PC-3 (cell line): ENCODE measurements at regions not wholly inside any gene's neighbourhood (a gene's known extent, or its start where the extent isn't known, plus 50 kb on each side); places are given as distances from the start of the nearest gene placed in this dataset.

Experiments
- EZH2phosphoT487 ChIP-seq: fragments of 300-600 bp; sonication (generic); IDR thresholded peaks from 2 replicates; pipeline ENCODE4 v1.6.1; 2018; ENCODE audit warnings: mild to moderate bottlenecking, antibody characterized with exemption, low read length, borderline replicate concordance
- TF ChIP-seq, protein P1 (sequence below): fragments of 300-600 bp; sonication (generic); conservative IDR thresholded peaks from 2 replicates; pipeline ENCODE4 v1.5.1; 2017; ENCODE audit warnings: antibody characterized with exemption, low read depth, mild to moderate bottlenecking, low read length

DNA sequence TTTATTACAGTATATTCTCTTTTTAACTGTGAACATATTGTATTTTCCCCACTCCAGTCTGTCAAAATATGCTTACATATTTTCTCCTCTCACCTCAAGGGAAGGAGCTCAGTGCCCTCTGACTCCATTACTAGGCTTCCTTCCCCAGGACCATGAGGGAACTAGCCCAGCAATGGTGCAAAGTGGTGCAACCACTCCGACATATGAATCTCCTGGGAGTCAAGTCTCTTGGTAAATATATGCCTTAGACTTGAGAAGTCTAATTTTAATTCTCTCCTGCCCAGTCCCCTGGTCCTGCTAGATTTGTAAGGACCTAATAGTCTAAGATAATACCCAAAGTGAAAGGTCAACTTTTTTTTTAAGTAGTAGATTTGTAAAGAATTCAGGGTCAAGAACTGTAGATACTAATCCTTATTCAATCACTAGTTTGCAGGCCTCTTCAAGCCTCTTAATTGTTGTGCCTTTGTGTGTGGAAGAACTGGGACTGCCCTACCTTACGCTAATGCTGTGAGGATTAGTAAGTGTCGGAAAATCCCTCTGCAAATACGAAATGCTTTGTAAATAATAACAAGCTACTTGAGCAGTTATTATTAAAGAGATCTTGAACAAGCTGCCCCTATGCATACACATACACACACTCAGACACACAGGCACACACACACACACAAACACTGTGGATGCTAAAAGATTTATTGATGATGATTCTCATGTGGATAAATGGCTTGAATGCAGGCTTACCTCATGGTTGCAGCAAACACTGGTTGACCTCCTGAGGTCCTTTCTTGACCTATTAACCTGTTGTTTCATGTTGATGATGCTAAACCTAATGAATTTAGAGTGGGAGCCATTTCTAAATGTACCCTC is 251.2 kb upstream of the PARD3B start:
- TF ChIP-seq, protein P1, sequence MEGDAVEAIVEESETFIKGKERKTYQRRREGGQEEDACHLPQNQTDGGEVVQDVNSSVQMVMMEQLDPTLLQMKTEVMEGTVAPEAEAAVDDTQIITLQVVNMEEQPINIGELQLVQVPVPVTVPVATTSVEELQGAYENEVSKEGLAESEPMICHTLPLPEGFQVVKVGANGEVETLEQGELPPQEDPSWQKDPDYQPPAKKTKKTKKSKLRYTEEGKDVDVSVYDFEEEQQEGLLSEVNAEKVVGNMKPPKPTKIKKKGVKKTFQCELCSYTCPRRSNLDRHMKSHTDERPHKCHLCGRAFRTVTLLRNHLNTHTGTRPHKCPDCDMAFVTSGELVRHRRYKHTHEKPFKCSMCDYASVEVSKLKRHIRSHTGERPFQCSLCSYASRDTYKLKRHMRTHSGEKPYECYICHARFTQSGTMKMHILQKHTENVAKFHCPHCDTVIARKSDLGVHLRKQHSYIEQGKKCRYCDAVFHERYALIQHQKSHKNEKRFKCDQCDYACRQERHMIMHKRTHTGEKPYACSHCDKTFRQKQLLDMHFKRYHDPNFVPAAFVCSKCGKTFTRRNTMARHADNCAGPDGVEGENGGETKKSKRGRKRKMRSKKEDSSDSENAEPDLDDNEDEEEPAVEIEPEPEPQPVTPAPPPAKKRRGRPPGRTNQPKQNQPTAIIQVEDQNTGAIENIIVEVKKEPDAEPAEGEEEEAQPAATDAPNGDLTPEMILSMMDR = no peak
- no peak for TF ChIP-seq EZH2phosphoT487
